Type B pancreatic cell (in vitro differentiated cells): ENCODE measurements at regions not wholly inside any gene's neighbourhood (a gene's known extent, or its start where the extent isn't known, plus 50 kb on each side); places are given as distances from the start of the nearest gene placed in this dataset.

Experiments
- DNase-seq: peaks from one replicate; pipeline ENCODE4 v3.0.0; 2021; ENCODE audit warnings: mixed read lengths; ENCODE audit not compliant: unreplicated experiment; ENCODE audit errors: extremely low spot score
- H3K27ac Mint-ChIP-seq: 2 replicates; pipeline ENCODE4 v1.8.0; 2021; ENCODE audit warnings: mild to moderate bottlenecking, mixed read lengths
- H3K27me3 Mint-ChIP-seq: 2 replicates; pipeline ENCODE4 v1.8.0; 2021; ENCODE audit warnings: mixed read lengths
- H3K36me3 Mint-ChIP-seq: 2 replicates; pipeline ENCODE4 v1.8.0; 2021; ENCODE audit warnings: mixed read lengths
- H3K4me1 Mint-ChIP-seq: one replicate; pipeline ENCODE4 v1.8.0; 2021; ENCODE audit warnings: mixed read lengths; ENCODE audit not compliant: unreplicated experiment
- H3K4me3 Mint-ChIP-seq: 2 replicates; pipeline ENCODE4 v1.8.0; 2021; ENCODE audit warnings: mild to moderate bottlenecking, mixed read lengths
- H3K9me3 Mint-ChIP-seq: 2 replicates; pipeline ENCODE4 v1.8.0; 2021; ENCODE audit warnings: mixed read lengths
- TF ChIP-seq, protein P1 (sequence below): fragments of 200-600 bp; sonication (generic); conservative IDR thresholded peaks from 2 replicates; pipeline ENCODE4 v1.5.0; 2021; ENCODE audit warnings: antibody characterized with exemption, mild to moderate bottlenecking

DNA sequence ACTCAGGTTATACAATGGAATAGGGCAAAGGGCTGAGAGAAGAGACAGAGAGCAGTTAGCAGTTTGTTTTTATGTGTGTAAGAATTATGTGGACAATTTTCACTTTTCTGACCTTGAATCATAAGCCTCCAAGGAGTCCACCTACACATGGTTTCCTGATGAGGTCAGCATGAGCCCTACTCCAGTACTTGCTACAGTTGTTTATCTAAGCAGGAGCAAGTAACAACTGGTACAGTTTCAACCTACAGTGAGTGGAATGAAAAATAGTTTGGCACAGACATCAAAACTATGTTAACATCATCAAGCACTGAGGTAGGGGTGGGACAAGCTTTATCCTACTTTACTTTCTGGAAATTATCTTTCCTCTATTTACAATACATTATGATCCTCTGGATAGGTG is 426.7 kb upstream of the ID4 start:
- H3K4me3 Mint-ChIP-seq, result no peak overlapping the region
- DNase-seq, result no peak
- H3K36me3 Mint-ChIP-seq, result no peaks in the 10 kb centered on the region
- no peak overlapping the region for H3K27ac Mint-ChIP-seq
- TF ChIP-seq, protein P1, sequence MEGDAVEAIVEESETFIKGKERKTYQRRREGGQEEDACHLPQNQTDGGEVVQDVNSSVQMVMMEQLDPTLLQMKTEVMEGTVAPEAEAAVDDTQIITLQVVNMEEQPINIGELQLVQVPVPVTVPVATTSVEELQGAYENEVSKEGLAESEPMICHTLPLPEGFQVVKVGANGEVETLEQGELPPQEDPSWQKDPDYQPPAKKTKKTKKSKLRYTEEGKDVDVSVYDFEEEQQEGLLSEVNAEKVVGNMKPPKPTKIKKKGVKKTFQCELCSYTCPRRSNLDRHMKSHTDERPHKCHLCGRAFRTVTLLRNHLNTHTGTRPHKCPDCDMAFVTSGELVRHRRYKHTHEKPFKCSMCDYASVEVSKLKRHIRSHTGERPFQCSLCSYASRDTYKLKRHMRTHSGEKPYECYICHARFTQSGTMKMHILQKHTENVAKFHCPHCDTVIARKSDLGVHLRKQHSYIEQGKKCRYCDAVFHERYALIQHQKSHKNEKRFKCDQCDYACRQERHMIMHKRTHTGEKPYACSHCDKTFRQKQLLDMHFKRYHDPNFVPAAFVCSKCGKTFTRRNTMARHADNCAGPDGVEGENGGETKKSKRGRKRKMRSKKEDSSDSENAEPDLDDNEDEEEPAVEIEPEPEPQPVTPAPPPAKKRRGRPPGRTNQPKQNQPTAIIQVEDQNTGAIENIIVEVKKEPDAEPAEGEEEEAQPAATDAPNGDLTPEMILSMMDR, result no peak
- no peaks in the 10 kb centered on the region for H3K4me1 Mint-ChIP-seq
- H3K9me3 Mint-ChIP-seq, result no peaks in the 10 kb centered on the region
- no peaks in the 10 kb centered on the region for H3K27me3 Mint-ChIP-seq

DNA sequence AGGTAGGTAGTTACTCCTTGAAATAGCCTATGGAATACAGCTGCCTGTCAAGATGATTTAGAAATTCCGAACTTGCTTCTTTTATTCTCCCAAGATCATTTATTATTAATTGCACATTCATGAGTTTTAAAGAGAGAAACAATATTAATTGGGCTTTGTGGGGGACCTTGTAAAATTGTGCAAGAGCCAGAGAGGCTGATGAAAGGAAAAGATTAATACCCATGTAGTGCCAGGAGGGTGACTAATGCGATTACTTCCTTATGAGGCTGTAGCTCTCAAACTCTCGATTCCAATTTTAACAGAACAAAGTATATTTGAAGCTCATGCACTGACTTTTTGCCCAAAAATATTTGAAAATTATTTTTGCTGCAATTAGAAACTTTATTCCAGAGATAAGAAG is 423.8 kb upstream of the ID4 start:
- H3K4me3 Mint-ChIP-seq, result no peak overlapping the region
- TF ChIP-seq, protein P1, result no peak
- no peaks in the 10 kb centered on the region for H3K36me3 Mint-ChIP-seq
- H3K9me3 Mint-ChIP-seq, result no peaks in the 10 kb centered on the region
- H3K27me3 Mint-ChIP-seq, result no peaks in the 10 kb centered on the region
- no peak overlapping the region for H3K27ac Mint-ChIP-seq
- DNase-seq, result no peak
- H3K4me1 Mint-ChIP-seq, result no peaks in the 10 kb centered on the region

GRCh38 chr6:19415605-19416326 is 421.4 kb upstream of the ID4 start:
- no peak overlapping the region for H3K4me3 Mint-ChIP-seq
- peaks cover 5% of the 10 kb centered on the region for H3K36me3 Mint-ChIP-seq
- H3K27ac Mint-ChIP-seq, result no peak overlapping the region
- H3K27me3 Mint-ChIP-seq, result no peaks in the 10 kb centered on the region
- TF ChIP-seq, protein P1, result no peak
- no peaks in the 10 kb centered on the region for H3K9me3 Mint-ChIP-seq
- no peaks in the 10 kb centered on the region for H3K4me1 Mint-ChIP-seq
- DNase-seq, result no peak

- Mint-ChIP-seq H3K4me3 (no peak overlapping the region), H3K4me1 (no peaks in the 10 kb centered on the region), H3K9me3 (no peaks in the 10 kb centered on the region), H3K27me3 (no peaks in the 10 kb centered on the region), H3K36me3 (peaks cover 5% of the 10 kb centered on the region), H3K27ac (no peak overlapping the region)
- DNase-seq, result no peak
- TF ChIP-seq, protein P1, result no peak
Observed at GRCh38 chr6:19416811-19417210, 420.4 kb upstream of the ID4 start.

- H3K9me3 Mint-ChIP-seq, result no peaks in the 10 kb centered on the region
- no peak for DNase-seq
- H3K27me3 Mint-ChIP-seq, result no peaks in the 10 kb centered on the region
- H3K27ac Mint-ChIP-seq, result peak overlapping the region; percentile 78
- H3K4me3 Mint-ChIP-seq, result no peak overlapping the region
- TF ChIP-seq, protein P1, result no peak
- no peaks in the 10 kb centered on the region for H3K4me1 Mint-ChIP-seq
- peaks cover 5% of the 10 kb centered on the region for H3K36me3 Mint-ChIP-seq
Observed at GRCh38 chr6:19417713-19418112, 419.5 kb upstream of the ID4 start.
